A673 (cell line): ENCODE measurements at regions not wholly inside any gene's neighbourhood (a gene's known extent, or its start where the extent isn't known, plus 50 kb on each side); places are given as distances from the start of the nearest gene placed in this dataset.

Experiments used
- EZH2 ChIP-seq: fragments of 200-600 bp; sonication (generic); IDR thresholded peaks from 2 replicates; pipeline ENCODE4 v1.6.1; 2017; ENCODE audit warnings: borderline replicate concordance, low read depth, mild to moderate bottlenecking, mixed read lengths, antibody characterized with exemption, low read length; ENCODE audit not compliant: poor library complexity, severe bottlenecking
- TF ChIP-seq, protein P1 (sequence below): fragments of 300-800, 200-600 bp; sonication (generic); conservative IDR thresholded peaks from 2 replicates; pipeline ENCODE4 v1.5.1; 2017; ENCODE audit warnings: low read depth, mild to moderate bottlenecking, antibody characterized with exemption, low read length, moderate library complexity, mixed read lengths

DNA sequence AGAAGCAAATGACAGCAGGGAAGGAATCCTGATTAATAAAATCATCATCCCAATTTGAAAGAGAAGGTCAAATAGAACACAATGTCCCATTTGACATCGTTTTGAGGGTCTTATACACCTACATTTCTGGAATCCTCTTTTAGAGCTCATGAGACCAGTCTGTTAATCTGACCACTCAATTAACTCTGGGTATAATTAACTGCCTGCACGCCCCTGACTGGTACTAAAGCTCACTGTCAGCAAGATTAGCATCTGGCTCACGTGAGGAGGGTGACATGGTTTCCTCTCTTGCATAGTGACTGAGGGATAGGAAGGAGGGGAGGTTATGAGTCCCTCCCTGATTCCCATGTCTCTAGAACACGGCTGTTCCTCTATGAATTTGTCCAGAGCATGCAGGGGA is 124.3 kb downstream of the ICOS start:
- TF ChIP-seq, protein P1, sequence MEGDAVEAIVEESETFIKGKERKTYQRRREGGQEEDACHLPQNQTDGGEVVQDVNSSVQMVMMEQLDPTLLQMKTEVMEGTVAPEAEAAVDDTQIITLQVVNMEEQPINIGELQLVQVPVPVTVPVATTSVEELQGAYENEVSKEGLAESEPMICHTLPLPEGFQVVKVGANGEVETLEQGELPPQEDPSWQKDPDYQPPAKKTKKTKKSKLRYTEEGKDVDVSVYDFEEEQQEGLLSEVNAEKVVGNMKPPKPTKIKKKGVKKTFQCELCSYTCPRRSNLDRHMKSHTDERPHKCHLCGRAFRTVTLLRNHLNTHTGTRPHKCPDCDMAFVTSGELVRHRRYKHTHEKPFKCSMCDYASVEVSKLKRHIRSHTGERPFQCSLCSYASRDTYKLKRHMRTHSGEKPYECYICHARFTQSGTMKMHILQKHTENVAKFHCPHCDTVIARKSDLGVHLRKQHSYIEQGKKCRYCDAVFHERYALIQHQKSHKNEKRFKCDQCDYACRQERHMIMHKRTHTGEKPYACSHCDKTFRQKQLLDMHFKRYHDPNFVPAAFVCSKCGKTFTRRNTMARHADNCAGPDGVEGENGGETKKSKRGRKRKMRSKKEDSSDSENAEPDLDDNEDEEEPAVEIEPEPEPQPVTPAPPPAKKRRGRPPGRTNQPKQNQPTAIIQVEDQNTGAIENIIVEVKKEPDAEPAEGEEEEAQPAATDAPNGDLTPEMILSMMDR: no peak
- TF ChIP-seq EZH2: no peak
